ENCODE measurements at regions not wholly inside any gene's neighbourhood (a gene's known extent, or its start where the extent isn't known, plus 50 kb on each side); places are given as distances from the start of the nearest gene placed in this dataset.

- DNase-seq (ENCODE audit: low read depth) = no peak
Observed at GRCh38 chr14:34241185-34241711, 220.8 kb downstream of the SPTSSA start.

- no peak for DNase-seq (ENCODE audit: low read depth)
Observed at GRCh38 chr14:34238610-34239009, 223.4 kb downstream of the SPTSSA start.

GRCh38 chr14:34237677-34238076 is 224.4 kb downstream of the SPTSSA start:
- no peak for DNase-seq (ENCODE audit: low read depth)

GRCh38 chr14:34237081-34237480 is 225.0 kb downstream of the SPTSSA start:
- DNase-seq (ENCODE audit: low read depth) = no peak

- no peak for DNase-seq (ENCODE audit: low read depth)
Observed at GRCh38 chr14:34235643-34236300, 226.3 kb downstream of the SPTSSA start.

GRCh38 chr14:34234258-34234657 is 227.8 kb downstream of the SPTSSA start:
- no peak for DNase-seq (ENCODE audit: low read depth)

- DNase-seq (ENCODE audit: low read depth) = no peak
Observed at GRCh38 chr14:34233619-34234018, 228.4 kb downstream of the SPTSSA start.

GRCh38 chr14:34232790-34233189 is 229.2 kb downstream of the SPTSSA start:
- no peak for DNase-seq (ENCODE audit: low read depth)

- no peak for DNase-seq (ENCODE audit: low read depth)
Observed at GRCh38 chr14:34231626-34232025, 230.4 kb downstream of the SPTSSA start.

- no peak for DNase-seq (ENCODE audit: low read depth)
Observed at GRCh38 chr14:34229140-34229539, 232.9 kb downstream of the SPTSSA start.

- DNase-seq (ENCODE audit: low read depth) = no peak
Observed at GRCh38 chr14:34228650-34228976, 233.4 kb downstream of the SPTSSA start.

GRCh38 chr14:34227834-34228649 is 234.0 kb downstream of the SPTSSA start:
- DNase-seq (ENCODE audit: low read depth) = no peak

GRCh38 chr14:34224221-34224620 is 237.8 kb downstream of the SPTSSA start:
- no peak for DNase-seq (ENCODE audit: low read depth)

GRCh38 chr14:34223373-34224148 is 238.5 kb downstream of the SPTSSA start:
- no peak for DNase-seq (ENCODE audit: low read depth)

- no peak for DNase-seq (ENCODE audit: low read depth)
Observed at GRCh38 chr14:34222867-34223266, 239.2 kb downstream of the SPTSSA start.

GRCh38 chr14:34222122-34222521 is 239.9 kb downstream of the SPTSSA start:
- DNase-seq (ENCODE audit: low read depth) = no peak

GRCh38 chr14:34220921-34221320 is 241.1 kb downstream of the SPTSSA start:
- DNase-seq (ENCODE audit: low read depth) = no peak

- DNase-seq (ENCODE audit: low read depth) = no peak
Observed at GRCh38 chr14:34220378-34220706, 241.7 kb downstream of the SPTSSA start.

GRCh38 chr14:34219661-34220377 is 242.2 kb downstream of the SPTSSA start:
- no peak for DNase-seq (ENCODE audit: low read depth)

- no peak for DNase-seq (ENCODE audit: low read depth)
Observed at GRCh38 chr14:34218881-34219280, 243.2 kb downstream of the SPTSSA start.

GRCh38 chr14:34214961-34215360 is 247.1 kb downstream of the SPTSSA start:
- no peak for DNase-seq (ENCODE audit: low read depth)

GRCh38 chr14:34213332-34213731 is 248.7 kb downstream of the SPTSSA start:
- DNase-seq (ENCODE audit: low read depth) = no peak

Data from T-helper 22 cell (primary cell).